Esophagus muscularis mucosa (tissue), 4 donors: ENCODE measurements at regions not wholly inside any gene's neighbourhood (a gene's known extent, or its start where the extent isn't known, plus 50 kb on each side); places are given as distances from the start of the nearest gene placed in this dataset.

Experiments used
- DNase-seq: peaks from one replicate; pipeline ENCODE4 v3.0.0-alpha.2; 2017; ENCODE audit errors: extremely low spot score
- H3K27ac ChIP-seq, 4 donors: fragments of 200-600 bp; sonication (generic); replicated peaks in 1 of 4; 1 replicate in 3 of 4; 2 replicates in 1 of 4; pipeline ENCODE4 v1.5.1; 2016 to 2019; ENCODE audit warnings: mild to moderate bottlenecking in 1 of 4
- H3K27me3 ChIP-seq, 4 donors: fragments of 200-600 bp; sonication (generic); one replicate each; pipeline versions ENCODE4 v1.5.1 to v1.6.0; 2016 to 2019
- H3K36me3 ChIP-seq, 4 donors: fragments of 200-600 bp; sonication (generic); one replicate each; pipeline ENCODE4 v1.5.1; 2016 to 2019
- H3K4me1 ChIP-seq, 4 donors: fragments of 200-600 bp; sonication (generic); one replicate each; pipeline ENCODE4 v1.5.1; 2016 to 2019
- H3K4me3 ChIP-seq, 4 donors: fragments of 200-600 bp; sonication (generic); 1 replicate in 2 of 4; 2 replicates in 2 of 4; pipeline ENCODE4 v1.5.1; 2016 to 2019; ENCODE audit warnings: mild to moderate bottlenecking in 4 of 4, moderate library complexity in 1 of 4
- H3K9me3 ChIP-seq, 4 donors: fragments of 200-600 bp; sonication (generic); 1 replicate in 3 of 4; 2 replicates in 1 of 4; pipeline ENCODE4 v1.5.1; 2016 to 2019
- CTCF ChIP-seq, 3 experiments: fragments of 200-600 bp in 2 of 3; fragments of 450-650 bp in 1 of 3; sonication (generic) in 2 of 3; IDR thresholded peaks; one replicate each; pipeline ENCODE4 v1.5.1; 2017 to 2019; ENCODE audit warnings: antibody characterized with exemption in 3 of 3, mild to moderate bottlenecking in 2 of 3, moderate library complexity in 1 of 3
- EP300 ChIP-seq: sonication (generic); formaldehyde crosslinking; IDR thresholded peaks from one replicate; pipeline ENCODE4 v1.6.1; 2017; ENCODE audit warnings: antibody characterized with exemption
- POLR2A ChIP-seq: fragments of 450-650 bp; IDR thresholded peaks from one replicate; pipeline ENCODE4 v1.6.1; 2017; ENCODE audit warnings: antibody characterized with exemption, moderate library complexity, mild to moderate bottlenecking, low read depth
- POLR2AphosphoS5 ChIP-seq, 2 donors: sonication (generic); formaldehyde crosslinking; IDR thresholded peaks; one replicate each; pipeline ENCODE4 v1.6.1; 2017; ENCODE audit warnings: antibody characterized with exemption in 2 of 2
- WGBS: methylation state at CpG from one replicate; pipeline ENCODE4 v1.1.5; 2018; 5-methylcytosine and 5-hydroxymethylcytosine counted together
- intact Hi-C: fragments of 100-400 bp; cut with DNase I; formaldehyde crosslinking; loops from one replicate; pipeline ENCODE4 v1.15.1; 2023

GRCh38 chr4:16439768-16440167 lies 213.5 kb upstream of the TAPT1 start:
- Histone ChIP-seq H3K36me3 (no peaks in the 10 kb centered on the region), H3K4me1 (no peaks in the 10 kb centered on the region), H3K27ac (no peak overlapping the region), H3K27me3 (no peaks in the 10 kb centered on the region), H3K4me3 (no peak overlapping the region), H3K9me3 (peaks cover 0 to 15% (median 10%) of the 10 kb centered on the region in 4 donors)
- TF ChIP-seq POLR2A (no peak), POLR2AphosphoS5 (IDR thresholded peaks at IDR 0.05) (no peak), EP300 (no peak), CTCF (IDR thresholded peaks at IDR 0.05) (no peak)
- 53% methylated on average over 1 of the region's 1 CpG for WGBS
- peak; percentile 53 for DNase-seq
- intact Hi-C loops: no loop called here

- DNase-seq: peak; percentile 31
- peaks cover 0 to 15% (median 10%) of the 10 kb centered on the region in 4 donors for H3K9me3 ChIP-seq
- no peak overlapping the region for H3K27ac ChIP-seq
- no peak for TF ChIP-seq EP300
- no peak for TF ChIP-seq POLR2AphosphoS5 (IDR thresholded peaks at IDR 0.05)
- TF ChIP-seq CTCF (IDR thresholded peaks at IDR 0.05): no peak
- no peak for TF ChIP-seq POLR2A
- intact Hi-C loops: no loop called here
- H3K36me3 ChIP-seq: no peaks in the 10 kb centered on the region
- H3K4me3 ChIP-seq: no peak overlapping the region
- H3K27me3 ChIP-seq: no peaks in the 10 kb centered on the region
- H3K4me1 ChIP-seq: no peaks in the 10 kb centered on the region
Observed at GRCh38 chr4:16438986-16439385, 212.7 kb upstream of the TAPT1 start.

GRCh38 chr4:16437836-16438235 lies 211.6 kb upstream of the TAPT1 start:
- intact Hi-C loops: no loop called here
- 89% methylated on average over 2 of the region's 2 CpGs for WGBS
- Histone ChIP-seq H3K27ac (no peak overlapping the region), H3K9me3 (peaks cover 0 to 15% (median 10%) of the 10 kb centered on the region in 4 donors), H3K36me3 (no peaks in the 10 kb centered on the region), H3K4me1 (no peaks in the 10 kb centered on the region), H3K27me3 (no peaks in the 10 kb centered on the region), H3K4me3 (no peak overlapping the region)
- peak; percentile 77 for DNase-seq
- TF ChIP-seq POLR2A (no peak), EP300 (no peak), POLR2AphosphoS5 (IDR thresholded peaks at IDR 0.05) (no peak), CTCF (IDR thresholded peaks at IDR 0.05) (no peak)

GRCh38 chr4:16431866-16432265 lies 205.6 kb upstream of the TAPT1 start:
- TF ChIP-seq CTCF (IDR thresholded peaks at IDR 0.05): no peak
- TF ChIP-seq EP300: no peak
- no peak for TF ChIP-seq POLR2AphosphoS5 (IDR thresholded peaks at IDR 0.05)
- no peak for TF ChIP-seq POLR2A
- H3K36me3 ChIP-seq: no peaks in the 10 kb centered on the region
- H3K27ac ChIP-seq: no peak overlapping the region
- no peaks in the 10 kb centered on the region for H3K4me1 ChIP-seq
- H3K9me3 ChIP-seq: peaks cover 0 to 8% (median 2%) of the 10 kb centered on the region in 4 donors
- intact Hi-C loops: no loop called here
- no peak overlapping the region for H3K4me3 ChIP-seq
- no peaks in the 10 kb centered on the region for H3K27me3 ChIP-seq
- peak; percentile 82 for DNase-seq

- Histone ChIP-seq H3K27me3 (no peaks in the 10 kb centered on the region), H3K9me3 (no peaks in the 10 kb centered on the region), H3K4me3 (no peak overlapping the region), H3K4me1 (peaks cover 0 to 9% (median 0%) of the 10 kb centered on the region in 4 donors), H3K36me3 (no peaks in the 10 kb centered on the region), H3K27ac (no peak overlapping the region)
- DNase-seq: no peak
- intact Hi-C loops: no loop called here
- no peak for TF ChIP-seq POLR2A
Observed at GRCh38 chr4:16418814-16419213, 192.5 kb upstream of the TAPT1 start.
